ENCODE measurements at regions not wholly inside any gene's neighbourhood (a gene's known extent, or its start where the extent isn't known, plus 50 kb on each side); places are given as distances from the start of the nearest gene placed in this dataset.

DNA sequence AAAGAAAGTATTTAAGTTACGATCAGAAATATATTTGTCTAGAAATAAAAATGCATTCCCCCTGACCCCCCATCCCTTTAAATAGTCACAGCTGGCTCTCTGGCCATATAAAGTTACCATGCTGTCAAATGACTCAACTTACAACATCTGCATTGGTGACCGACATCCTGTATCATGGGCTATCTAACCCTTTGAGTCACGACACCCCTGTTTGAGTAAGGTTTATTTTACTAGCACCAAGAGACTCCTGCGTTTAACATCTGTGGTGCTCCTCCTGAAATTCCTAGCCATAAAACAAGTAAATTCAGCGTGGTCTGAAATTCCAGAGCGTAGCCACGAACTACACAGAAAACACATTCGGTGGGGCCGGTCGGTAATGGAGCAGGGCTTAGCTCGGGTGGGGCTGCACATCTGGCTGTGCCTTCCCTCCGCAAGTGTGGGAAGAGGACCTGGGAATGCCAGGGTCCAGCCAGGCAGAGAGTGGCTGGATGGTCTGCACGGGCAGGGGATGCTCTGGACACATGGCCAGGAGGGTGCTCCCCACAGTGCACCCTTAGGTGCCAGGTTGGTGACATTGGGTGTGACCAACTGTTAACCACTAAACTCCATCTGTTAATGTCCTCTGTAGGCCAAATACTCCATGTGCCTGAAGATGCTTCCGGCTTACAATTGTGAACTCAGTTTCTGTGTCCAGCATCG is 53.0 kb upstream of the CLDN14 start:
- no peak for DNase-seq (ENCODE audit: low read depth, low spot score)

DNA sequence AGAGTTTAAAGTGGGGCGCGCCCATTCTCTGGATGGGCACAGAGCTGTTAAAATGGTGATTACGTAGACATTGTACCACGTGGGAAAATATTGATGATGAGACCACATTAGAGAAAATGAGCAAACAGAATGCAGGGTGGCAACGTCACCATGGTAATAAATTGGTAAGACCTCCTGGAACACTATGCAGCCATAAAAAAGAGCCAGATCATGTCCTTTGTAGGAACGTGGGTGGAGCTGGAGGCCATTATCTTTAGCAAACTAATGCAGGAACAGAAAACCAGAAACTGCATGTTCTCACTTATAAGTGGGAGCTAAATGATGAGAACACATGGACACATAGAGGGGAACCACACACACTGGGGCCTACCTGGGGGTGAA is 53.5 kb upstream of the CLDN14 start:
- DNase-seq (ENCODE audit: low read depth, low spot score): no peak

DNA sequence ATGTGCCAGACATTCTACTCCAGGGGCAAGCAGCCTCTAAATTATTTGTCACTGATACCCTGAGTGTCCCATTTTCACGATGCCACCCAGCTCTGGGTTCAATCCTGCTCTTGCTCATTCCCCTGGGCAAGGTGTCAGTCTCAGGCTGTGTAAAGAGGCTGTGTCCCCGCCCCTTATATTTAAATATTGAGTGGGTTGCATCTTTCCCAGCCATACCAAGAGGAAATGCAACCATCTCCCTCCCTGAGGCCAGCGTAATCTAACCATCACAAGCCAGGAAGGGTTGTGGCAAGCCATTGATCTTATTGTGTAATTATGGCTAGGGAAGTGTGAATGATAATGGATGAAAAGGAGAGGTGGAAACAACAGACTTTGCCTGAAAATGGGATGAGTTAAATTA is 54.7 kb upstream of the CLDN14 start:
- DNase-seq (ENCODE audit: low read depth, low spot score): no peak

DNA sequence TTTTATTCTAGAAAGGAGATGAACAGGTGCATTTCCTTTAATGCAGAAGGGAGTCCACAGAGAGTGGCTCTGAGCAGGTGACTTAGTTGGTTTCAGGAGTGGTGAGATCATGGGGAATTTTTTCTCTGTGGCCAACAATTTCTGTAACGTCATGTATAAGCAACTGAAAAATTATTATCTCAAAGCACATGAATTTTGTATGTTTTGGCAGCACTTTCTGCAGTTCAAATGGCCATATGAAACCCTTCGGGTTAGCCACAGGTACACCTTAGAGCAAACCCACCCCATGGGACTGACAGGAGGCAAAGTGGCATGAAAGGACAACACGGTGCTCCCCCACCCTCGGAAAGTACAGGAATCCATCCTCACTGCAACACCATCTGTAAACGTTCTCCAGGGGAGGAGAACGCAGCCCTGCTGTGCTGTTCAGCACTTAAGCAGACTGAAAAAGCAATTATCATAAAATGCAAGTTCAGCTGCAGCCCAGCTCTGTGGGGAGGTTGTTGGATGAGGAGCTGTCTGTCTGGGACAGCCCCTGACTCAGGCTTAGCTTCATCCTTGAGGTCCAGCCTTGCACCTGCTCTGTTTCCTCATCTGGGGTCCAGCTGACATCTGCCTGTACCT is 55.8 kb upstream of the CLDN14 start:
- DNase-seq (ENCODE audit: low read depth, low spot score): no peak

DNA sequence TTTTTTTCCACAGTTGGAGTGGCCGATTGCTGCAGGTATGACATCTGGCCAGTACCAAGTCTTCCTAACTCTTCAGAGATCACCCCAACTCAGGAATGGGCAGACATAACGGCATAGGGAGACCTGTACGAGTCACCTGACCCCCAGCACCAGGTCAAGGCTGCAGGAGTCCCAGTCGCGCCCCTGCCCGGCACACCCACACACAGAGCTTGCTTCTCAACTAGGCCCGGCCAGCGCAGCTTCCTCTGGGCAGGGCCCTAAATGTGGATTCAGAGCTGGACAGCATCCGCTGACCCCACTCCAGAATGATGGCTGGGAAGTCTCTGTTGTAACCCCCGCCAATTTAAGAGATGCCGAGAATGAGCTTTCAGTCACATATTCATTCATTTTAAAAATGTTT is 58.8 kb upstream of the CLDN14 start:
- DNase-seq (ENCODE audit: low read depth, low spot score): no peak

DNA sequence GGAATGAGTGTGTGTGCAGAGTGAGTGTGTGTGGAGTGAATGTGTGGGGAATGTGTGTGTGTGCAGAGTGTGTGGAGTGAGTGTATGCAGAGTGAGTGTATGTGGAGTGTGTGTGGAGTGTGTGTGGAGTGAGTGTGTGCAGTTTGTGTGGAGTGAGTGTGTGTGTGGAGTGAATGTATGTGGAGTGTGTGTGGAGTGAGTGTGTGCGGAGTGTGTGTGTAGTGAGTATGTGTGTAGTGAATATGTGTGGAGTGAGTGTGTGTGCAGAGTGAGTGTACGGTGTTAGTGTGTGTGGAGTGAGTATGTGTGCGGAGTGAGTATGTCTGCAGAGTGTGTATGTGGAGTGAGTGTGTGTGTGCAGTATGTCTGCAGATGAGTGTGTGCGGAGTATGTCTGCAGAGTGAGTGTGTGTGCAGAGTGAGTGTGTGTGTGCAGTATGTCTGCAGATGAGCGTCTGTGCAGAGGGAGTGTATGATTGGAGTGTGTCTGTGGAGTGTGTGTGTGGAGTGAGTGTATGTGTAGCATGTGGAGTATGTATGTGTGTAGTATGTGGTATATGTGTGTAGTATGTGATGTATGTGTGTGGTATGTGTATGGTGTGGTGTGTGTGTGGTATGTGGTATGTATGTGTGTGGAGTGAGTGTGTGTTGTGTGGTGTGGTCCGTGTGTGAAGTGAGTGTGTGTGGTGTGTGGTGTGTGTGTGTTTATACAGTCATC is 59.7 kb upstream of the CLDN14 start:
- no peak for DNase-seq (ENCODE audit: low read depth, low spot score)

DNA sequence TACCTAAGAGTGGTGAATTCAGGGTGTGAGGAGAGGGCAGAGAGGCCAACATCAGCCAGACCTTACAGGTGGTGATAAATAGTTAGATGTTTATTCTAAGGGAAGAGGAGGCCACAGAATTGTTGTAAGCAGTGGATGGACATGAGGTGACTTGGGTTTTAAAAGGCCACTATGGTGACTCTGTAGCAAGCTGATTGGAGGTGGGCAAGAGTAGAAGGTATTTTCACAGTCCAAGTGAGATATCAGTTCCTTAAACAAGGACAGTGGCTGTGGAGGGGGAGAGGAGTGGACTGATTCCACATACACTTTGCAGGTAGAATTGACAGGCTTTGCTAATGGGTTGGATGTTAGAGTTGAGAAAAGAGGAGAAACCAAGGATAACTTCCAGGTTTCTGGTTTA is 60.8 kb upstream of the CLDN14 start:
- DNase-seq (ENCODE audit: low read depth, low spot score): no peak

DNA sequence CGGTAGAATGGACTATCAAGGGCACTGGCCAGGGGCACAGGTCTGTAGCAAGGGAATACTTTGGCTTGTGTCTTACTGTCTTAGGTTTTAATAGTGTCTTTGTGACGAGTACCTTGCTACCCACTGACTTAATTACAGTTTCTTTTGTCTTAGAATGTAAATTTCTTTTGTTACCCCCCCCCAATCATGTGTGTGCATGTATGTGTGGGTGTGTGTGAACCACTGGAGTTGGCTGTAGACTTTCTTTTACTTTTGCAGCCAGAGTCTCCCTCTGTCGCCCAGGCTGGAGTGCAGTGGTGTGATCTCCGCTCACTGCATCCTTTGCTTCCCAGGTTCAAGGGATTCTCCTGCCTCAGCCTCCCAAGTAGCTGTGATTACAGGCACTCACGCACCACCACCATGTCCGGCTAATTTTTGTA is 61.8 kb upstream of the CLDN14 start:
- no peak for DNase-seq (ENCODE audit: low read depth, low spot score)

DNA sequence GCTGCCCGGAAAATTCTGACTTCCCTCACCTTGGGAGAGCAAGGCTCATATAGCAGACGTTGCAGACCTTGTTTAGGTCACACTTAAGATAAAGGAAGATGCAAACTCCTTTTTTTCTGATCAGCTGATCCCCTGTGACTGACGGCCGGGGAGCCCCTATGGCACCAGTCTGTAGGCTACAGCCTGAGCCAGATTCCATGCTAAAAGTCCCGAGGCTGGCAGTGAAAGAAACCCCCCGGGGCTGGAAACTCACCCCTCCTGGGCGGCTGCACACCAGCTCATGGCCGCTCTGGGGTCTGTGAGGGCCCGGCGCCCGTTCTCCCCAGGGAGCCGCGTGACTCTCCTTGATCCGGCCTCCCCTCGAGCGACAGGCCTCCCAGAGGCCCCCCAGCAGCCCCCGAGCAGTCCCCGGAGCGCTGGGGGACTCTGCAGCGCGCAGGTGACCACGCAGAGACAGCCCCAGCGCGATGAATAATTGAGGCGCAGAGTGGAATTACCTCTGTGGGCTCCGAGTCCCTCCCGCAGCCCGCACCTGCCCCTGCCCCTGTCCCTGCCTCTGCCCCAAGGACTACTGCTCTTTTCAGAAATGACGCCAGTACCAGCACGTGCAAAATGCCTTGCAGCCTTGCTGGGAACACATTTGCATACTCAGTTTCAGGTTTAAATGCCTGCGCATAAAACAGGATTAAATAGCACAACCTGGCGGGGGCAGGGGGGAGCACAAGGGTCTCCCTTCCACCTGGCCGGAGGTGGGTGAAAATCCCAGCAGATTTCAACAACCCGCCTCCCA is 62.6 kb upstream of the CLDN14 start:
- DNase-seq (ENCODE audit: low read depth, low spot score): no peak

DNA sequence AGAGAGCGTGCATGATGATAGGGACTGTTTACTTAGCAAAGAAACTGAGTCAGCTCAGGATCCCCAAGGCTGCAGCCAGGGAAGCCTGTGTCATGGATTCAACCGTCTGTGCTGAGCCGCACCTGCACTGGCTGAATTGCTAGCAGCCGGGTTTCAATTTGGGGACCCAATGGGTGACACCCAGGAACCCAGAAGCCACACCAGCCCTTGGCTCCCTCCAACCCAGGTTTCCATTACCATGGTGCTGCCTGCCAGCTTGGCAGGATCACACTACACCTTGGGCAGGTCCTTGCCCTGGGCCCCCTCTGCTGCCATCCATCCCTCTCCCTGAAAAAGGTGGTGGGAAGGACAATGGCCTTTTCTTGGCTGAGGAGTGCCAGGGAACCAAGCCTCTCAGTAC is 64.0 kb upstream of the CLDN14 start:
- no peak for DNase-seq (ENCODE audit: low read depth, low spot score)

DNA sequence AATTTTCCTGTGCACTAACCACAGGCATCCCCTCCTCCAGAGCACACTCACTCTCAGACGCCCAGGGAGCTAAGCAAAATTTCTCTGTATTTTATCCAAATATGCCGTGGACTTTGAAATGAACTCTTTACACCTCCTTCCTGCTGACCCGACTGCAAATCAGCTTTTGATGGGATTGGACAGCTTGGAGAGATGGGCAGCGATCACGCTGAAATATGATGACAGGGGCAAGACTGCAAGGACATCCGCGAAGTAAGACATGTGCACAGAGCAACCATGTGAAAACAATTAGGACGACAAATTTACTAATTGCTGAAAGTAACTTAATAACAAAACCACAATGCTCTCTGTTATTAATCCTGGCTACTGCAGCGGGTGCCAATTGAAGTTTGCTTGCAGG is 64.6 kb upstream of the CLDN14 start:
- DNase-seq (ENCODE audit: low read depth, low spot score): no peak

DNA sequence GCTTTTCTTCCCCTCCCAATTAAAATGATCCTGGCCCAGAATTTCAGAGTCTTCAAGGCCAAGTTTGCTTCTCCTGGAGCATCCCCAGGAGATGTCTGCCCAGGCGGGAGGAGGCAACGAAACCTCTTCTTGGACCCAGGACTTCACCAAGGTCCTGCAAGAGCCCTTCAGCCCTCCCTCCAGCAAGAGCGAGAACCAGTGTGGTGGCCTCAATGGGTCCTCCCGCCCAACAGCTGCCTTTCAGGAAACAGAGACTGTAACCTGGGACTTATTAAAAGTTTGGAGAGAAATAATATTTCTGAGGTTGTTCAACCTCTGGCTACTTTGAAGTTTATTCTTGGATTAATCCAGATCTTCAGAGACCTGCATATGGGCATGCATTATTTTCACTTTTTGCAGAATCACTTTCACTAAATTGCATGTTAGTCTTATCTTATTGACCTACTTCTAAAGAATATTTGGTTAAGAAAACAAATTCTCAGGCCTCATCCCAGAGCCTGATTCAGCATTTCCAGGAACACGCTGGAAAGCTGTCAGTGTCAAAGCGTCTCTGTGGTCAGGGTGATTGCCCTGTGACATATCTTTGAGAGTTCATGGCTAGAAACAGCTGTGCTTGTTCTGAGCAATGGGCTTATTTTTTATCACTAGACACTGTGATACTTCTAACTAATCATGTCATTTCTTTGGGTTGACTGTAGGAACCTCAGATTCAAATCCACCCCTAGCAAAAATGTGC is 66.0 kb upstream of the CLDN14 start:
- DNase-seq (ENCODE audit: low read depth, low spot score): no peak

DNA sequence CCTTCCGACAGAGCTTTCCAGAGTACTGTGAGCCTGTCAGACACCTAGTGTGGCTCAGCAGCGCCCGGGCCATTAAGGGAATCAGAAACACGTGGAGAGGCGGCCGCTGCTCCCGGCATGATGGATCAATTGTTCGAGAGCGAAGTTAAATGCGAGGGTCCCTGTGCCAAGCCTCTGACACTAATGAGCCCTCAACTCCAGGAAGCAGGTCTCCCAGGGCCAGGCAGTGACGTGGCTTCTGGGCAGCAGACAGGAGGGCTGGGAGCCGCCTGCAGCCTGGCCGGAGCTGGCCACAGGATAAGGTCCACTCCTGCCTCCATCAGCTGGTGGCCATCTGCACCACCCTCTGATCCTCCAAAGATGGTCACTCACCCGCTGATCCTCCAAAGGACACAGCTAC is 67.5 kb upstream of the CLDN14 start:
- DNase-seq (ENCODE audit: low read depth, low spot score): no peak

DNA sequence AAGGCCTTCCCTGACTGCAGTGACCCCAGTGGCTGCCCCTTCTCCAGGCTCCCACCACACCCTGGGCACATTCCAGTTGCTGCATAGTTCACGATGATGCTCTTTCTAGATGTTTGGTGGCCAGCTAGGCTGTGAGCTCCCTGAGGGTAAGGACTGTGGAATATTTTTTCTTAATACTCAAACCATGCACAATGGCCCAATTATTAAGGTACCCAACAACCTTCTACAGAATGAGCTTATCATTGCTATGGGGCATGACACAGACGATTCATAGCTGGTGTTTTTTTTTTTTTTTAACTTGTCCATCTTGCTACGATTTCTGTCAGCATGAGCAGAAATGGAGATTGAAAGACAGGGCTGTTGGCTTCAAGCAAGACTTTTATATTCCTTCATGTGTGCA is 68.9 kb upstream of the CLDN14 start:
- DNase-seq (ENCODE audit: low read depth, low spot score): no peak

DNA sequence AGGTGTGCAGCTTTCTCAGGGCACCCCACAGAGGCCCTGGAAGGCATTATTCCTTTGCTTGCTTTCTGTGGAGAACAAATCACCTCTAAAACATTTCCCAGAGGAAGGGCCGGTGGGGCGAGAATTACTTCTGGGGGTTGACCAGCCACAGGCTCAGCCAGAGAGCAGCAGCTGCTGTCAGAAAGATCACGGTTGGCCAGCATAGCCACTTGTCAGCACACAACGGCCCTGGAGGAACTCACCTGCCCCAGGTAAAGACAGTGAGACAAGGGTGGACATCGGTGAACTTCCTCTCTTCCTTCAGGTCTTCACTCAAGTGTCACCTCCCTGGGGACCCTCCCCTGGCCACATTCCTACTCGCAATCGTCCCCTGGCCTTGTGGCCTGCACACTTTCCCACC is 69.5 kb upstream of the CLDN14 start:
- DNase-seq (ENCODE audit: low read depth, low spot score): no peak

DNA sequence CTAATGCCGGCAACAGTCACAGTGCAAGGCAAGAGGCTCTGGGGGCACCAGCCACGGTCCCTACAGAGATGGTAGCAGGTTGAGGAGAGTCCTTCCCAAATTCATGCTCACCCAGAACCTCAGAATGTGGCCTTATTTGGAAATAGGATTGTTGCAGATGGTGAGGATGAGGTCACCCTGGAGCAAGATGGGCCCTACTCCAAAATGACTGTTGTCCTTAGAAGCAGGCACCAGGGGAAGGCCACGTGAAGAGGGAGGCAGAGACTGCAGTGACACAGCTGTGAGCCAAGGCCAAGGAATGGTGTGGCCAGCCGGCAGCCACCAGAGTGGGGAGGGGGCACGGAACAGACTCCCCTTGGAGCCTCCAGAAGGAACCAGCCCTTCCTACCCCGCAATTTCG is 70.8 kb upstream of the CLDN14 start:
- DNase-seq (ENCODE audit: low read depth, low spot score): no peak

DNA sequence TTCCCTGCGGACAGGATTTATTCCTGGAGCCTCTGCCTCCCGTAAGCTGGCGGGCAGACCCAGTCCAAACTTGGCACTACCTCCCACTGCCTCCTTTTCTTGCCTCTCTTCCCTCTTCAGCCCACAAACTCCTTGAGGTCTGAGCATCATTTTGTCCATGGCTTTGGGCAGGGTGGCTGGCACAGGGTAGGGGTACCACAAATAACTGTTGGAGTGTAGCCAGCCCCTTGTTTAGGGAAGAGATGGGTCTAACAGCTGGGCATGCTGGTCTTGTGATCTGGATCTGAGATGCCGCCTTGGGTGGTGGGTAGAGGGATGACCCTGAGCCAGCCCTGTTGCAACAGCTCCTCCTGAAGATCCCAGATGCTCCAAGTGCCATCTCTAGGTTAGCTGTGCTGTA is 71.4 kb upstream of the CLDN14 start:
- DNase-seq (ENCODE audit: low read depth, low spot score): no peak

DNA sequence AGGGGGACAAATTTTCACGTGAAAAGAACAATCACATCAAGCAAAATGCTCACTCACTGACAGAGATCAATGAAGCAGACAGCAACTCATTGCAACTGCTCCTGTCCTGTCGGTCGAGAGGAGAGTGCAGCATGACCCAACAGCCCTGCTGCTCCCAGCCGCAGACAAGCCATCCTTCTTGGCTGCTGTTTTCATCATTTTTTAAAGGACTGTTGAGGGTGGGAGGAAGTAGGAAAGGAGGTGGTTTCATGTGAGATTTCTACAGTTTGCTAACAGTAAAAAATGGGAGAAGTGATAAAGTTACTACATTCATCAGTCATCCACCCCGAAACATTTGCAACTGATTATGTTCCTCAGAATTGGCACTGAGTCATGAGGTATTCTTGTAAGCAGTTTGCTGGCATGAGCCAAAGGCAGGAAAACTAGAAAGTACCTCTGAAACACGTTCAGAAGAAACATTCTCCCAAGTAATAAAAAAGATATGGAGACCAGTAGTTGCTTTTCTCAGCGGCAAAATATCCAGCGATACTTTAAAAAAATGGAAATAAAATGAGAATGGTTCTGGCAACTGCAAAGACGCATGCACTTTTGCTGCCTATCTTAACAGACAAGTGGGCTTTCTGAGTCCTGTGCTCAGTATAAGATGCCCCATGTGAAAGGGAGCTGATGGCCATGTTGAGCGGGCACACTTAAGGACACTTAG is 72.0 kb upstream of the CLDN14 start:
- DNase-seq (ENCODE audit: low read depth, low spot score): no peak

DNA sequence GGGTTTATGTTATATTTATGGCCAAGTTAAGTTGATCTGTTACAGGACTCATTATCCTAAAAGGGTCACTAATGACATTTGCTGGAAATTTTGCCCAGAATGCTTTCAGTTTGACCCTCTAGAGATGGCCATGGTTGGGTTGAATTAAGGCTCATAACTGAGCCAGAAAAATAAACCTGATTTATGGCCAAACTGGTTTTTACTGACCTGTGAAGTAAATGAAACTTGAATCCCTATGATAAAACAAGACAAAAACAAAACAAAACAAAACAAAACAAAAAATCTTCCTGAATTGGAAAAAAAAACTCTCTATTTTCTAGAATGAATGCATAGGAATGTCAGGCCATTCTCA is 72.5 kb upstream of the CLDN14 start:
- DNase-seq (ENCODE audit: low read depth, low spot score): no peak

DNA sequence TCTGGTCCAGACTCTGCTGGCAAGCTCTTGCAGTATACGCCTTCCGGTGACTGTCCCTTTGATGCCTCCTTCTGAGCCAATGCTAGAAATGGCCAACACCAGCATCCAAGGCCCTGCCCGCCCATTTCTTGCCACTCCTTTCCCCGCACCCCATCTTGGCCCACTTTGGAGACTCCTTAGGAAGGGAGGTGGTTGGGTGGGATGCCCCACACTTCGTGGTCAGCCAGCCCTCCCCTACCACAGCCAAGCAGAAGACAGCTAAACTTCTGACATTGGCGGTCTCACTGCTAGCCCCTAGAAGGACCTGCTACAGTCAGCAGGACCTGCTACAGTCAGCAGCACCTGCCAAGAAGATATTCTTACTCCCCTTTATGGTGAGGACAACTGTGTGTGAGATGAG is 73.5 kb upstream of the CLDN14 start:
- DNase-seq (ENCODE audit: low read depth, low spot score): no peak

Data from smooth muscle cell of the brain vasculature (primary cell).